ENCODE measurements at regions not wholly inside any gene's neighbourhood (a gene's known extent, or its start where the extent isn't known, plus 50 kb on each side); places are given as distances from the start of the nearest gene placed in this dataset.

DNA sequence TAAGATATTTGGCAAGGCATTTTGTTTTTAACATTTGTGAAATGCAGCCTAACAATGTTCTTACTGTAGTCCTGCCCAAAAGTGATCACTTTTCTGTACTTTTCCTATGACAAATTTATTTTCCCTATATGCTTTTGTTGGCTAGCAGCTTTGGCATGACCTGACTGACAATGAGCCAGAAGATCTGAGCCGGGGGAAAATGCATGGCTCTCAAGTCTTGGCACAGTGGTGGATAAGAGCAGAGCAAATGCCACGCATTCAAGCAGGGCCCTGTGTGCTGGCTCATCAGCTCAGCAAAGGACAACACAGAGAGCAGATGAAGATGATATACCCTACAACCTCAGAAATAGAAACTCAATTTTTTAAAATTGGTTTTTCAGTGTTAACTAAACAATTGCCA is 187.3 kb downstream of the ANAPC10 start:
- intact Hi-C loops (cut with DNase I; ENCODE audit: low total_unique reads): no loop called here
- DNase-seq: no peak
- no peaks in the 10 kb centered on the region for H3K27me3 ChIP-seq (replicated peaks in 1 of 7)
- TF ChIP-seq POLR2A (IDR thresholded peaks at IDR 0.05) (no peak), POLR2AphosphoS5 (IDR thresholded peaks at IDR 0.05) (no peak)
- TF ChIP-seq, protein P1, sequence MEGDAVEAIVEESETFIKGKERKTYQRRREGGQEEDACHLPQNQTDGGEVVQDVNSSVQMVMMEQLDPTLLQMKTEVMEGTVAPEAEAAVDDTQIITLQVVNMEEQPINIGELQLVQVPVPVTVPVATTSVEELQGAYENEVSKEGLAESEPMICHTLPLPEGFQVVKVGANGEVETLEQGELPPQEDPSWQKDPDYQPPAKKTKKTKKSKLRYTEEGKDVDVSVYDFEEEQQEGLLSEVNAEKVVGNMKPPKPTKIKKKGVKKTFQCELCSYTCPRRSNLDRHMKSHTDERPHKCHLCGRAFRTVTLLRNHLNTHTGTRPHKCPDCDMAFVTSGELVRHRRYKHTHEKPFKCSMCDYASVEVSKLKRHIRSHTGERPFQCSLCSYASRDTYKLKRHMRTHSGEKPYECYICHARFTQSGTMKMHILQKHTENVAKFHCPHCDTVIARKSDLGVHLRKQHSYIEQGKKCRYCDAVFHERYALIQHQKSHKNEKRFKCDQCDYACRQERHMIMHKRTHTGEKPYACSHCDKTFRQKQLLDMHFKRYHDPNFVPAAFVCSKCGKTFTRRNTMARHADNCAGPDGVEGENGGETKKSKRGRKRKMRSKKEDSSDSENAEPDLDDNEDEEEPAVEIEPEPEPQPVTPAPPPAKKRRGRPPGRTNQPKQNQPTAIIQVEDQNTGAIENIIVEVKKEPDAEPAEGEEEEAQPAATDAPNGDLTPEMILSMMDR (IDR thresholded peaks at IDR 0.05 in 8 of 11, conservative IDR thresholded peaks at IDR 0.05 in 3 of 11): no peak
- no peaks in the 10 kb centered on the region for H3K9me3 ChIP-seq
- no peak overlapping the region for H3K27ac ChIP-seq
- no peaks in the 10 kb centered on the region for H3K4me1 ChIP-seq
- no peaks in the 10 kb centered on the region for H3K36me3 ChIP-seq
- H3K4me3 ChIP-seq: no peak overlapping the region
- 82 to 94% (median 89%) methylated on average over 2 of the region's 2 CpGs for WGBS, 5 donors

Data from spleen (tissue), 11 donors.